Astrocyte (in vitro differentiated cells and primary cell): ENCODE measurements at regions not wholly inside any gene's neighbourhood (a gene's known extent, or its start where the extent isn't known, plus 50 kb on each side); places are given as distances from the start of the nearest gene placed in this dataset.

ENCODE experiments used
- DNase-seq: peaks from one replicate; pipeline ENCODE4 v3.0.0-alpha.2; 2010; ENCODE audit warnings: low read depth
- FAIRE-seq: peaks from 2 replicates; lab custom pipeline; 2011; peaks lifted over from hg19 to GRCh38; lab: Jason Lieb, UNC
- H2AFZ ChIP-seq: 2 replicates; pipeline ENCODE4 v1.6.0; 2012; ENCODE audit warnings: low read depth, low read length, inconsistent platforms
- H3K27ac ChIP-seq: 2 replicates; pipeline ENCODE4 v1.5.1; 2011; ENCODE audit warnings: low read depth, low read length, inconsistent platforms
- H3K27me3 ChIP-seq: 2 replicates; pipeline ENCODE4 v1.6.0; 2011; ENCODE audit warnings: low read length, inconsistent platforms; ENCODE audit not compliant: insufficient read depth
- H3K36me3 ChIP-seq: 2 replicates; pipeline ENCODE4 v1.5.1; 2011; ENCODE audit warnings: low read length, inconsistent platforms; ENCODE audit not compliant: insufficient read depth
- H3K4me1 ChIP-seq: 2 replicates; pipeline ENCODE4 v1.5.1; 2011; ENCODE audit warnings: low read length, inconsistent platforms; ENCODE audit not compliant: insufficient read depth
- H3K4me2 ChIP-seq: 2 replicates; pipeline ENCODE4 v1.6.0; 2012; ENCODE audit warnings: low read length, inconsistent platforms
- H3K4me3 ChIP-seq: 2 replicates; pipeline ENCODE4 v1.5.1; 2011; ENCODE audit warnings: low read depth, mild to moderate bottlenecking, low read length, inconsistent platforms; ENCODE audit not compliant: insufficient read depth
- H3K79me2 ChIP-seq: 2 replicates; pipeline ENCODE4 v1.6.0; 2012; ENCODE audit warnings: mild to moderate bottlenecking, low read length, inconsistent platforms; ENCODE audit not compliant: insufficient read depth
- H3K9ac ChIP-seq: 2 replicates; pipeline ENCODE4 v1.6.0; 2012; ENCODE audit warnings: mild to moderate bottlenecking, low read length, inconsistent platforms
- H3K9me3 ChIP-seq: 2 replicates; pipeline ENCODE4 v1.5.1; 2012; ENCODE audit warnings: low read depth, mild to moderate bottlenecking, low read length, inconsistent platforms; ENCODE audit not compliant: insufficient read depth
- H4K20me1 ChIP-seq: 2 replicates; pipeline ENCODE4 v1.6.0; 2012; ENCODE audit warnings: low read length, inconsistent platforms; ENCODE audit not compliant: insufficient read depth
- H3K27ac Mint-ChIP-seq: one replicate; pipeline ENCODE4 v1.8.0; 2021; ENCODE audit warnings: mild to moderate bottlenecking, mixed read lengths; ENCODE audit not compliant: unreplicated experiment
- H3K27me3 Mint-ChIP-seq: one replicate; pipeline ENCODE4 v1.8.0; 2021; ENCODE audit warnings: low read depth, mixed read lengths; ENCODE audit not compliant: unreplicated experiment
- H3K36me3 Mint-ChIP-seq: one replicate; pipeline ENCODE4 v1.8.0; 2021; ENCODE audit warnings: low read depth, mixed read lengths; ENCODE audit not compliant: unreplicated experiment
- H3K4me1 Mint-ChIP-seq: one replicate; pipeline ENCODE4 v1.8.0; 2021; ENCODE audit warnings: low read depth, mixed read lengths; ENCODE audit not compliant: unreplicated experiment
- H3K4me3 Mint-ChIP-seq: one replicate; pipeline ENCODE4 v1.8.0; 2021; ENCODE audit warnings: mild to moderate bottlenecking, moderate library complexity, mixed read lengths; ENCODE audit not compliant: unreplicated experiment
- H3K9me3 Mint-ChIP-seq: one replicate; pipeline ENCODE4 v1.8.0; 2021; ENCODE audit warnings: mild to moderate bottlenecking, mixed read lengths; ENCODE audit not compliant: unreplicated experiment
- CTCF ChIP-seq: IDR thresholded peaks from 2 replicates; pipeline ENCODE4 v1.5.1; 2011; ENCODE audit warnings: low read depth, mild to moderate bottlenecking, inconsistent platforms, low read length, moderate library complexity; ENCODE audit not compliant: insufficient read depth
- EZH2 ChIP-seq: IDR thresholded peaks from 2 replicates; pipeline ENCODE4 v1.6.1; 2012; ENCODE audit warnings: mild to moderate bottlenecking, low read length, inconsistent platforms; ENCODE audit not compliant: insufficient read depth

- Histone ChIP-seq H3K27me3 (no peaks in the 10 kb centered on the region), H3K4me3 (no peak overlapping the region), H4K20me1 (no peaks in the 10 kb centered on the region), H3K4me2 (no peak overlapping the region), H3K9ac (no peak overlapping the region), H3K36me3 (no peaks in the 10 kb centered on the region), H3K4me1 (no peaks in the 10 kb centered on the region), H3K27ac (no peak overlapping the region), H3K9me3 (no peaks in the 10 kb centered on the region), H3K79me2 (no peaks in the 10 kb centered on the region), H2AFZ (no peak overlapping the region)
- H3K27me3 Mint-ChIP-seq = no peaks in the 10 kb centered on the region
- FAIRE-seq (no peak), DNase-seq (no peak)
- no peaks in the 10 kb centered on the region for H3K4me1 Mint-ChIP-seq
- TF ChIP-seq CTCF = no peak
- no peak for TF ChIP-seq EZH2
- H3K27ac Mint-ChIP-seq = no peak overlapping the region
- H3K36me3 Mint-ChIP-seq = no peaks in the 10 kb centered on the region
- H3K4me3 Mint-ChIP-seq = no peak overlapping the region
- no peaks in the 10 kb centered on the region for H3K9me3 Mint-ChIP-seq
Observed at GRCh38 chr18:28504066-28504465, 327.1 kb upstream of the CDH2 start.

- Histone ChIP-seq H3K4me2 (no peak overlapping the region), H3K27me3 (no peaks in the 10 kb centered on the region), H2AFZ (no peak overlapping the region), H3K4me1 (no peaks in the 10 kb centered on the region), H3K36me3 (no peaks in the 10 kb centered on the region), H3K9me3 (no peaks in the 10 kb centered on the region), H3K9ac (no peak overlapping the region), H4K20me1 (no peaks in the 10 kb centered on the region), H3K27ac (no peak overlapping the region), H3K4me3 (no peak overlapping the region), H3K79me2 (no peaks in the 10 kb centered on the region)
- Mint-ChIP-seq H3K36me3 (no peaks in the 10 kb centered on the region), H3K27me3 (no peaks in the 10 kb centered on the region), H3K27ac (peak overlapping the region; percentile 34), H3K4me1 (peaks cover 6% of the 10 kb centered on the region), H3K9me3 (peaks cover 4% of the 10 kb centered on the region), H3K4me3 (no peak overlapping the region)
- DNase-seq (peak; percentile 26), FAIRE-seq (no peak)
- no peak for TF ChIP-seq EZH2
- TF ChIP-seq CTCF = no peak
Observed at GRCh38 chr18:28494151-28494550, 317.2 kb upstream of the CDH2 start.

- Histone ChIP-seq H3K27me3 (no peaks in the 10 kb centered on the region), H3K79me2 (no peaks in the 10 kb centered on the region), H3K9ac (no peak overlapping the region), H3K4me2 (no peak overlapping the region), H3K27ac (no peak overlapping the region), H4K20me1 (no peaks in the 10 kb centered on the region), H3K4me3 (no peak overlapping the region), H2AFZ (no peak overlapping the region), H3K9me3 (no peaks in the 10 kb centered on the region), H3K36me3 (no peaks in the 10 kb centered on the region), H3K4me1 (no peaks in the 10 kb centered on the region)
- no peak for DNase-seq
- no peak for TF ChIP-seq EZH2
- no peak for TF ChIP-seq CTCF
- Mint-ChIP-seq H3K9me3 (peaks cover 2% of the 10 kb centered on the region), H3K4me3 (no peak overlapping the region), H3K27ac (no peak overlapping the region), H3K27me3 (no peaks in the 10 kb centered on the region), H3K36me3 (no peaks in the 10 kb centered on the region), H3K4me1 (no peaks in the 10 kb centered on the region)
- FAIRE-seq = no peak
Observed at GRCh38 chr18:28485918-28486317, 309.0 kb upstream of the CDH2 start.
